HG03108 (cell line): ENCODE measurements at regions not wholly inside any gene's neighbourhood (a gene's known extent, or its start where the extent isn't known, plus 50 kb on each side); places are given as distances from the start of the nearest gene placed in this dataset.
"Not testable (repeated sequence)": the region's sequence is repeated elsewhere in the genome, so short reads cannot be mapped to it uniquely, and the experiment has no call there.

Source experiments
- ATAC-seq: cut with Tn5 transposase; IDR thresholded peaks from one replicate; pipeline ENCODE4 v1.9.1; 2021; ENCODE audit warnings: moderate library complexity; ENCODE audit not compliant: unreplicated experiment

- ATAC-seq, result no peak
Measured at GRCh38 chr21:23955135-23955843, 1652.0 kb downstream of the MRPL39 start.

- no peak for ATAC-seq
Measured at GRCh38 chr21:23952269-23952668, 1655.0 kb downstream of the MRPL39 start.

GRCh38 chr21:23951251-23951650 is 1656.0 kb downstream of the MRPL39 start:
- no peak for ATAC-seq

DNA sequence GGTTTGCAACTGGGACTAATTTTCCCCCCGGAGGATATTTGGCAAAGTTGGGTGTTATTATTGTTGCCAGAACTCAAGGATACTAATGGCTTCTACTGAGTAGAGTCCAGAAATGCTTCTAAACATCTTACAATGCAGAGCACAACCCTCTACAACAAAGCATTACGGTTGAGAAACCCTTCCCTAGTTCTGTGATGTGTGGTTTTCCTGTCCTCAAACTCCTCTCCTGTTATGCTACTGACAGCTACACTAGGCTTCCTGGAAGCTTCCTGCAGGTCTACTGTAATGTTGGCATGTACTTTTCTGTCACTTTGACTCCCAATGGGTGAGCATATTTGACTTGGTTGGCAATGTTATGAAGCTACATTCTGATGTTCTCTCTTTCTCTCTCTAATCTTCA is 1656.9 kb downstream of the MRPL39 start:
- no peak for ATAC-seq

- no peak for ATAC-seq
Measured at GRCh38 chr21:23949493-23949892, 1657.8 kb downstream of the MRPL39 start.

DNA sequence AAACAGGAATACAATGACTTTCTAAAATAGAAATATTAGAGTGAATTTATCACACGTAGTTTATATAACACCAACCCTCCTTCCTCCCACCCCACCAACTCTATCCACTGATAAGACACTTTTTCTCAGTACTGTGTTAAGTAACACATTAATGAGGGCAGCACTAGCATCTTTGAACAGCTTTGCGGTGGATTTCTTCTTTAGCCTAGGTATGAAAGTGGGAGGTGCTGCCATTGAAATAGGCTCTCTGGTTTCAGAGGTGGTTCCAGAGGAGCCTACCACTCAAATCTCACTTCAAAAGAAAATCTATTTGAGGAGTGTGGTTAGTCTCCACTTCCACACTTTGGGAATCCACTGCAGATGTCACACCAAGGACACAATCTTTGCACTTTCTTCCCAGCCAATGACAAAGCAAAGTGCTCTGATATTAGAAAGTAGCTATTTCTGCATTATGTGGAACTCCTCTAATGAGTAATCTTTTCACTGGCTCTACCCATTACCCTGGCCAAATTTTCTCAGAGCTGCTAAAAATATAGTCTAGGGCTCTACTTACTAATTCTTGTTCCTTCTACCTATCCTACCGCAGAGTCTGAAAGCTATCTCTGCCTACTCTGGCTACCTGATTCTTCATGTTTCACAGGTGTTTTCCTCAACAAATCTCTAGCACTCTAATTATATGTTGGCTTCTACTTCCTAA is 1667.8 kb downstream of the MRPL39 start:
- no peak for ATAC-seq

GRCh38 chr21:23936991-23937390 is 1670.3 kb downstream of the MRPL39 start:
- no peak for ATAC-seq

- ATAC-seq, result no peak
Measured at GRCh38 chr21:23936224-23936623, 1671.1 kb downstream of the MRPL39 start.

GRCh38 chr21:23930565-23930964 is 1676.7 kb downstream of the MRPL39 start:
- ATAC-seq, result no peak

GRCh38 chr21:23926430-23926829 is 1680.9 kb downstream of the MRPL39 start:
- not testable (repeated sequence) for ATAC-seq

DNA sequence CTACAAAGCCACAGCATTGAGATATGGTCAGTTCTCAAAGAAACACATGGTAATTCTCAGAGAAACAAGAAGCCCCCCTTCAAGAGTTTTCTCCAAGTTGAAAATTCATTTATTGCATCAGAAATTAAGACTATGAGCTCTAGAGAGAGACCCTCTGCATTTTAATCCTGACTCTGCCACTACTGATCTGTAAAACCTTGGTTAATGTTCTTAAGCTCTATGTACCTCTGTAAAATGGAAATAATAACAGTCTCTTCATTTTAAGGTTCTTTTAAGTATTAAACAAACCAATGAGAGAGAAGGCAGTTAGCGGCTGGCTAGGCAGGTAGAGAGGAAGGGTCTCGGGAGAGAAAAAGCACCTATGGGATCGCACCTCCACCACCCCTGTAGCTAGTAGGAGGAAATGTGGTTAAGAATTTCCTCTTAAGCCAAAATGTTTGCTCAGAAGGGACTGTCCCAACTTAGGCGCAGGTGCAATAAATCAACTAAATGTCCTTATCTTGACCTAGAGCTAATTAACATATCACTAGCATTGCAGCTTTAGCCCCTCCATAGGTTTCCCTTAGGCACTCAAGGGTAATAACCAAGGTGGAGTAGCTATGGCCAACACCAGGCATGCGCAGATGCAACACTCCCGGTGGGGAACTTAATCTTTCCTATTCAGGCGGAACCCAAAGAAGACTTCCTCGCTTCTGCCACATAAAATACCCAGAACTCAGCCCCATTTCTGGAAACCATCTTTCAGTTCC is 1685.4 kb downstream of the MRPL39 start:
- no peak for ATAC-seq

DNA sequence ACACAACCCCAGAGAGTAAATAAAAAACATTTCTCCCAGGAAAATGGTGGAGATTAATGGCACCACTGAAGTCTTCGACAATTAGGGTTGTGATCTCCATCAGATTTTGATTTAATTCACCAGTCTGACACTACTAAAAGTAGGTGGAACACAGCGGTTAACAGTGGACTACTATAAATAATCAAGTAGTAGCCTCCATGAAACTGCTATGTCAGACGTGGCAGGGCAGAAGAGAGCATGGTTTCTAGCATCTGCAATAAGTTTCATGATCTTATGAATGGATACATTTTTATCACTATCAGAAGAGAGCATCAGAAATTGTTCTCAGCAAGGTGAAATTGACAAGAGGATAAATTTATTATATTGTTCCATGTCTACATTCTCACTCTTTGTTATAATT is 1706.6 kb downstream of the MRPL39 start:
- ATAC-seq, result no peak

DNA sequence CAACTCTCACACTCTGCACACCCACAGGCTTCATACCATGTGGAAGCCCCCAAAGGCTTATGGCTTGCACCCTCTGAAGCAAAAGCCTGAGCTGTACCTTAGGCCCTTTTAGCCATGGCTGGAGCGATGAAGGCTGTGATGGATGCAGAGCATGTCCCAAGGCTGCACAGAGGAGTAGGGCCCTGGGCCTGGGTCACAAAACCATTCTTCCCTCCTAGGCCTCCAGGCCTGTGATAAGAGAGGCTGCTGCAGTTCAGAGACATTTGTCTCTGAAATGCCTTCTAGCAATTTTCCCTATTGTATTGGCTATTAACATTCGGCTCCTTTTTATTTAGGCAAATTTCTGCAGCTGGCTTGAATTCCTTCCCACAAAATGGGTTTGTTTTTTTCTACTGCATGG is 1707.7 kb downstream of the MRPL39 start:
- no peak for ATAC-seq

GRCh38 chr21:23890652-23891051 is 1716.6 kb downstream of the MRPL39 start:
- ATAC-seq, result no peak

- no peak for ATAC-seq
Measured at GRCh38 chr21:23887725-23888306, 1719.5 kb downstream of the MRPL39 start.

- ATAC-seq, result no peak
Measured at GRCh38 chr21:23886828-23887724, 1720.2 kb downstream of the MRPL39 start.

DNA sequence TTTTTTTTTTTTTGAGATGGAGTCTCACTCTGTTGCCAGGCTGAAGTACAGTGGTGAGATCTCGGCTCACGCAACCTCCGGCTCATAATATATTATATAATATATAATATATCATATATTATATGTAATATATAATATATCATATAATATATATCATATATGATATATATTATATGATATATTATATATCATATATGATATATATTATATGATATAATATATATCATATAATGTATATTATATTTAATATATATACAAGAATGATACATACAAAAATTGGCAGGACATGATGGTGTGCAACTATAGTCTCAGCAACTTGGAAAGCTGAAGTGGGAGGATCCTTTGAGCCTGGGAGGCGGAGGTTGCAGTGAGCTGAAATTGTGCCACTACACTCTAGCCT is 1725.5 kb downstream of the MRPL39 start:
- ATAC-seq, result no peak

- ATAC-seq, result no peak
Measured at GRCh38 chr21:23876925-23877558, 1730.2 kb downstream of the MRPL39 start.

- no peak for ATAC-seq
Measured at GRCh38 chr21:23874271-23874670, 1733.0 kb downstream of the MRPL39 start.

DNA sequence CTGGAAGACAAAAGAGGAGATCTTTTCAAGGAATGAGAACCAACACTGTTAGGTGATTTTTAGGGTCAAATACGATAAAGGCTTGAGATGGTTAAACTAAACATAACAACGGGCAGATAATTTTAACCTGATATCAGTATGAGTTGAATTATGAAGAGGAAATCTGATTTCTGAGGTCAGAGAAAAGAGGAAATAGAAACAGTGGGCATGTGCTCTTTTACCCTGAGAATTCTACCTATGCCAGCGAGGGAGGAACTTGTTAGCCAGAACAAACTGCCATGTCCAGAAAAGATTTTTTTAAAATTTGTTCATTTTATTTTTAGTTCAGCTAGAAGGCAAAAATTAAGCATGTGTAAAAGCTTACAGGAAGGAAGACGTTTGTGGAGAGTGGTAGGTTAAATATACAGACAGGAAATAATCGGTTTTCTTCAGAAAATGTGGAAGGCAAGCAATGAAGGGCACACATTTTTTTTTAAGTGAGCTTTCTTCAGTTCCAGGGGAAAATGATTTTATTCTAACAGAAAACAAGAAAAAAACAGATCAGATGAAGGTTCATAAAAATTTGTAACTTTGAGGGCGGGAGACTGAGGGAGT is 1745.3 kb downstream of the MRPL39 start:
- no peak for ATAC-seq
